Chondrocyte (in vitro differentiated cells): ENCODE measurements at regions not wholly inside any gene's neighbourhood (a gene's known extent, or its start where the extent isn't known, plus 50 kb on each side); places are given as distances from the start of the nearest gene placed in this dataset.

Experiments
- DNase-seq: peaks from one replicate; pipeline ENCODE4 v3.0.0; 2021; ENCODE audit warnings: mixed read lengths, low spot score
- H3K27ac Mint-ChIP-seq: one replicate; pipeline ENCODE4 v1.8.0; 2021; ENCODE audit warnings: mild to moderate bottlenecking, moderate library complexity, mixed read lengths; ENCODE audit not compliant: unreplicated experiment
- H3K27me3 Mint-ChIP-seq: 2 replicates; pipeline ENCODE4 v1.8.0; 2021; ENCODE audit warnings: low read depth, mixed read lengths
- H3K36me3 Mint-ChIP-seq: 2 replicates; pipeline ENCODE4 v1.8.0; 2021; ENCODE audit warnings: low read depth, mixed read lengths
- H3K4me1 Mint-ChIP-seq: 2 replicates; pipeline ENCODE4 v1.8.0; 2021; ENCODE audit warnings: low read depth, mild to moderate bottlenecking, mixed read lengths
- H3K4me3 Mint-ChIP-seq: one replicate; pipeline ENCODE4 v1.8.0; 2021; ENCODE audit warnings: mild to moderate bottlenecking, moderate library complexity, mixed read lengths; ENCODE audit not compliant: unreplicated experiment
- H3K9me3 Mint-ChIP-seq: 2 replicates; pipeline ENCODE4 v1.8.0; 2021; ENCODE audit warnings: low read depth, mixed read lengths
- TF ChIP-seq, protein P1 (sequence below): fragments of 200-600 bp; sonication (generic); IDR thresholded peaks from 2 replicates; pipeline ENCODE4 v1.5.0; 2021; ENCODE audit warnings: antibody characterized with exemption, mild to moderate bottlenecking, moderate library complexity

DNA sequence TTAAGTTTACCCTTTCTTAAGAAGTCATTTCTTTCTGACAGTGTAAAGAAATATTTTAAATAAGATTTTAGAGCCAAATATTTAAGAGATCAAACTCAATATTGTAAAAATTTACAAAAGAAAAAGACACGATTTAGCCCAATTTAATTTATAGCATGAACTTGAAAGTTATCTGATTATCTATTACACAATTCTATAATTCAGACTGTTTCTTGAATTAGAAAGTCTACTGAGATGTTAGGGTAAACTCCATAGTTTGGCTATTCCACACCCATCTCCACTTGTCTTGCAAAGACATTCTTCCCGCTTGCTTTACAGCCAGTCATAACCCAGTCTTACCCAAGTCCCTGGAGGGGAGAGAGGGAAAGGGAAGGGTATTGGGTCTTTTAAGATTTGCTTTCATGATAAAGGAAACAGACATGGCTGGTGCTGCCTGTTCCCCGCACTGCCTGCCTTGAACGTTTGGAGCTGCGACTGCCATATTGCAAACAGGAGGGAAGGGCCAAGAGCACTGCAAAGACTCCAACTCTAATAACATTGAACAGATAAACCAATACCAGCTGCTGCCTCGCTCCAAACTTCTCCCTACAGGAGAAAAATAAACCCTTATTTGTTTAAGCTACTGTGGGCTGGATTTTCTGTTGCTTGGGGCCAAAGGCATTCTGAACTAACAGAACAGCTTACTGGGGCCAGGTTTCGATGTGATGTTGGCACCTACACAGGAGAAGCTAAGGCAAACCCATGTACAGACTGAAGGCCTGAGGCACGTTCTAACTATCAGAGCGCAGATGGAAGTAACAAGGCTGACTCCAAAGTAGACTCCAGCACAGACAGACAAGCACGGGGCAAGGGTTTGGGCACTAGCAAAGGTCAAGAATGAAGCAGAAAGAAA lies 552.3 kb upstream of the JARID2 start:
- TF ChIP-seq, protein P1, sequence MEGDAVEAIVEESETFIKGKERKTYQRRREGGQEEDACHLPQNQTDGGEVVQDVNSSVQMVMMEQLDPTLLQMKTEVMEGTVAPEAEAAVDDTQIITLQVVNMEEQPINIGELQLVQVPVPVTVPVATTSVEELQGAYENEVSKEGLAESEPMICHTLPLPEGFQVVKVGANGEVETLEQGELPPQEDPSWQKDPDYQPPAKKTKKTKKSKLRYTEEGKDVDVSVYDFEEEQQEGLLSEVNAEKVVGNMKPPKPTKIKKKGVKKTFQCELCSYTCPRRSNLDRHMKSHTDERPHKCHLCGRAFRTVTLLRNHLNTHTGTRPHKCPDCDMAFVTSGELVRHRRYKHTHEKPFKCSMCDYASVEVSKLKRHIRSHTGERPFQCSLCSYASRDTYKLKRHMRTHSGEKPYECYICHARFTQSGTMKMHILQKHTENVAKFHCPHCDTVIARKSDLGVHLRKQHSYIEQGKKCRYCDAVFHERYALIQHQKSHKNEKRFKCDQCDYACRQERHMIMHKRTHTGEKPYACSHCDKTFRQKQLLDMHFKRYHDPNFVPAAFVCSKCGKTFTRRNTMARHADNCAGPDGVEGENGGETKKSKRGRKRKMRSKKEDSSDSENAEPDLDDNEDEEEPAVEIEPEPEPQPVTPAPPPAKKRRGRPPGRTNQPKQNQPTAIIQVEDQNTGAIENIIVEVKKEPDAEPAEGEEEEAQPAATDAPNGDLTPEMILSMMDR = no peak
- Mint-ChIP-seq H3K9me3 (no peaks in the 10 kb centered on the region), H3K4me3 (no peak overlapping the region), H3K27ac (no peak overlapping the region), H3K27me3 (no peaks in the 10 kb centered on the region), H3K36me3 (no peaks in the 10 kb centered on the region), H3K4me1 (peaks cover 6% of the 10 kb centered on the region)
- no peak for DNase-seq

- no peaks in the 10 kb centered on the region for H3K36me3 Mint-ChIP-seq
- no peak overlapping the region for H3K4me3 Mint-ChIP-seq
- TF ChIP-seq, protein P1 = no peak
- H3K27ac Mint-ChIP-seq = no peak overlapping the region
- peaks cover 6% of the 10 kb centered on the region for H3K4me1 Mint-ChIP-seq
- H3K27me3 Mint-ChIP-seq = no peaks in the 10 kb centered on the region
- DNase-seq = no peak
- no peaks in the 10 kb centered on the region for H3K9me3 Mint-ChIP-seq
Observed at GRCh38 chr6:14694308-14694707, 551.6 kb upstream of the JARID2 start.

DNA sequence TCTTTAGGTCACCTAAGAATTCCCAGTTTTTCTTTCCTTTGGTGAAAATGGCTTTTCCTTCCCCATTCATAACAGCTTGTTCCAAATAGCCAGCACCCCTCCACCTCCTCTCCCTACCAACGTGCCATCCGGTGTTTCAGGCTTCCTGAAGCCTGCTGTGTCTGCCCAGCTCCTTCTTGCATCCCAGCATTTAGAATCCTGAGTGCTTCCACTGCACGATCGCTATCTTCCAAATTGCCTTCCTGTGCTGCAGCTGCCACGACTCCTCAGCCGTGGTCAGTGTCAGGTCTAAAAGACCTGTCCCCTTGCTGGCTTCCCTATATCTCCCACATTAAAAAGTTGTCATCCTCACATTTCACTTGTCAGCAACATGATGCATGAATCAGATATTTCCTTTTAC lies 550.3 kb upstream of the JARID2 start:
- TF ChIP-seq, protein P1 = no peak
- Mint-ChIP-seq H3K36me3 (no peaks in the 10 kb centered on the region), H3K27me3 (no peaks in the 10 kb centered on the region), H3K4me3 (no peak overlapping the region), H3K4me1 (peaks cover 6% of the 10 kb centered on the region), H3K27ac (no peak overlapping the region), H3K9me3 (peaks cover 6% of the 10 kb centered on the region)
- no peak for DNase-seq

DNA sequence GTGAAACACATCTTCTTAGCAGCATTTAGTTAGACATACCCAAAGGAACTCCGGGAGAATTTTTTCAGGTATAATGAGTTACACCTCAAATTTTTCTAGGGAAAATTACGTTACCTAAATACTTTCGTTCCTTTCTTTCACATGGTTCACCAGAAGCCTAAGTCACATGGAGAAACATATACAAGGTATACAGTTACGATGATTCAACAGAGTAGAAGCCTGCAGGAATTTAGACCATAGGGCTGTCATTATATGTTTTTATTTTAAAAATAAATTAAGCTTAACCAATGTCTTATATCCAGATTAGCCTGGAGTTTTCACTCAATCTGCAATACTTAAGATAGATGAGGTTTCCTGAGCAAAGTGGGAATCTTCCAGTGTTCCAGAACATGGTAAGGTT lies 549.5 kb upstream of the JARID2 start:
- no peaks in the 10 kb centered on the region for H3K36me3 Mint-ChIP-seq
- H3K27ac Mint-ChIP-seq = no peak overlapping the region
- no peak overlapping the region for H3K4me3 Mint-ChIP-seq
- peaks cover 6% of the 10 kb centered on the region for H3K9me3 Mint-ChIP-seq
- H3K4me1 Mint-ChIP-seq = peaks cover 6% of the 10 kb centered on the region
- TF ChIP-seq, protein P1 = no peak
- no peaks in the 10 kb centered on the region for H3K27me3 Mint-ChIP-seq
- DNase-seq = no peak

GRCh38 chr6:14697427-14697826 lies 548.4 kb upstream of the JARID2 start:
- TF ChIP-seq, protein P1 = no peak
- H3K4me3 Mint-ChIP-seq = no peak overlapping the region
- H3K9me3 Mint-ChIP-seq = peaks cover 6% of the 10 kb centered on the region
- H3K4me1 Mint-ChIP-seq = peaks cover 6% of the 10 kb centered on the region
- DNase-seq = no peak
- no peaks in the 10 kb centered on the region for H3K36me3 Mint-ChIP-seq
- H3K27me3 Mint-ChIP-seq = no peaks in the 10 kb centered on the region
- H3K27ac Mint-ChIP-seq = no peak overlapping the region
